B cell (primary cell): ENCODE measurements at regions not wholly inside any gene's neighbourhood (a gene's known extent, or its start where the extent isn't known, plus 50 kb on each side); places are given as distances from the start of the nearest gene placed in this dataset.

Experiments used
- ATAC-seq: fragments of 200-7000 bp; cut with Tn5 transposase; one replicate; pipeline ENCODE4 v1.10.0; 2021; ENCODE audit warnings: low read depth, mild to moderate bottlenecking, moderate number of reproducible peaks, moderate library complexity
- CTCF ChIA-PET: fragments of 350-600 bp; sonication (Branson Sonifier 250); formaldehyde crosslinking; loops from one replicate; lab custom pipeline; 2021; ENCODE audit warnings: antibody characterized with exemption, inconsistent platforms; lab: Charles Lee
- POLR2A ChIA-PET: fragments of 350-600 bp; sonication (Branson Sonifier 250); formaldehyde crosslinking; loops from one replicate; lab custom pipeline; 2021; ENCODE audit warnings: antibody characterized with exemption; lab: Charles Lee
- DNase-seq: peaks from one replicate; pipeline ENCODE4 v3.0.0; 2013
- H2AFZ ChIP-seq: 2 replicates; pipeline ENCODE4 v1.6.1; 2012; ENCODE audit warnings: mild to moderate bottlenecking, low read depth, low read length; ENCODE audit not compliant: insufficient read depth, poor library complexity, severe bottlenecking
- H3K27ac ChIP-seq, 2 donors: 1 replicate in 1 of 2; 2 replicates in 1 of 2; pipeline ENCODE4 v1.5.1; 2012 to 2013; ENCODE audit warnings: low read length in 2 of 2, mild to moderate bottlenecking in 2 of 2, moderate library complexity in 1 of 2
- H3K27me3 ChIP-seq, 4 experiments: fragments of 200-600 bp in 1 of 4; sonication (generic) in 1 of 4; replicated peaks in 1 of 4; 1 replicate in 2 of 4; 2 replicates in 2 of 4; pipeline versions ENCODE4 v1.6.1 to v1.7.0; 2013 to 2016; ENCODE audit warnings: low read length in 3 of 4, mild to moderate bottlenecking in 2 of 4, mixed read lengths in 1 of 4, moderate library complexity in 1 of 4; ENCODE audit not compliant: insufficient read depth in 4 of 4, control insufficient read depth in 3 of 4; ENCODE audit errors: control extremely low read depth in 1 of 4
- H3K36me3 ChIP-seq, 2 experiments: replicated peaks in 1 of 2; 1 replicate in 1 of 2; 2 replicates in 1 of 2; pipeline versions ENCODE4 v1.6.1 to v1.7.1; 2013; ENCODE audit warnings: low read length in 1 of 2; ENCODE audit not compliant: insufficient read depth in 2 of 2, control insufficient read depth in 1 of 2; ENCODE audit errors: control extremely low read depth in 1 of 2, extremely low read depth in 1 of 2
- H3K4me1 ChIP-seq, 2 donors: fragments of 200-600 bp in 1 of 2; sonication (generic) in 1 of 2; 1 replicate in 1 of 2; 2 replicates in 1 of 2; pipeline versions ENCODE4 v1.5.1 to v1.6.1; 2013 to 2017; ENCODE audit warnings: low read length in 2 of 2; ENCODE audit not compliant: control insufficient read depth in 2 of 2, insufficient read depth in 2 of 2
- H3K4me2 ChIP-seq: replicated peaks from 2 replicates; pipeline ENCODE3; 2012; ENCODE audit warnings: mild to moderate bottlenecking, low read depth, low read length; ENCODE audit not compliant: poor library complexity, severe bottlenecking
- H3K4me3 ChIP-seq, 5 experiments: fragments of 200-600 bp in 1 of 5; sonication (generic) in 1 of 5; 1 replicate in 3 of 5; 2 replicates in 2 of 5; pipeline versions ENCODE4 v1.5.1 to v1.7.0; 2011 to 2016; ENCODE audit warnings: low read length in 4 of 5, mild to moderate bottlenecking in 4 of 5, low read depth in 2 of 5, control low read depth in 1 of 5, moderate library complexity in 1 of 5; ENCODE audit not compliant: insufficient read depth in 1 of 5; ENCODE audit errors: control extremely low read depth in 1 of 5, extremely low read depth in 1 of 5
- H3K79me2 ChIP-seq: fragments of 200-600 bp; sonication (generic); one replicate; pipeline ENCODE4 v1.6.0; 2016; ENCODE audit warnings: low read length; ENCODE audit not compliant: control insufficient read depth, insufficient read depth
- H3K9ac ChIP-seq: fragments of 200-600 bp; sonication (generic); 2 replicates; pipeline ENCODE4 v1.6.1; 2017; ENCODE audit warnings: mild to moderate bottlenecking, low read length, moderate library complexity
- H3K9me3 ChIP-seq, 3 donors: one replicate each; pipeline versions ENCODE4 v1.6.1 to v1.7.1; 2013; ENCODE audit warnings: low read length in 2 of 3; ENCODE audit not compliant: control insufficient read depth in 2 of 3, insufficient read depth in 1 of 3; ENCODE audit errors: control extremely low read depth in 1 of 3
- H4K20me1 ChIP-seq: 2 replicates; pipeline ENCODE4 v1.6.0; 2012; ENCODE audit warnings: mild to moderate bottlenecking, low read length; ENCODE audit not compliant: insufficient read depth, control insufficient read depth, poor library complexity, severe bottlenecking
- H3K27ac Mint-ChIP-seq: one replicate; pipeline ENCODE4 v1.8.0; 2021; ENCODE audit warnings: mixed read lengths
- H3K27me3 Mint-ChIP-seq: one replicate; pipeline ENCODE4 v1.8.0; 2021; ENCODE audit warnings: mixed read lengths
- H3K4me1 Mint-ChIP-seq: one replicate; pipeline ENCODE4 v1.8.0; 2021; ENCODE audit warnings: mixed read lengths
- H3K4me3 Mint-ChIP-seq: one replicate; pipeline ENCODE4 v1.8.0; 2021; ENCODE audit warnings: mixed read lengths
- H3K9me3 Mint-ChIP-seq: one replicate; pipeline ENCODE4 v1.8.0; 2022; ENCODE audit warnings: mixed read lengths; ENCODE audit not compliant: insufficient read depth
- EZH2 ChIP-seq: IDR thresholded peaks from 2 replicates; pipeline ENCODE4 v1.6.1; 2012; ENCODE audit warnings: borderline replicate concordance, low read depth, mild to moderate bottlenecking, moderate library complexity, low read length; ENCODE audit not compliant: insufficient read depth, poor library complexity, severe bottlenecking
- WGBS: methylation state at CpG from one replicate; pipeline ENCODE4 v1.1.5; 2013; ENCODE audit warnings: missing lambda C conversion rate; ENCODE audit not compliant: insufficient coverage; 5-methylcytosine and 5-hydroxymethylcytosine counted together
- intact Hi-C: fragments of 100-400 bp; cut with micrococcal nuclease; formaldehyde crosslinking; loops from one replicate; pipeline ENCODE4 v1.10.0; 2022
- TF ChIP-seq, protein P1 (sequence below): fragments of 200-600 bp; IDR thresholded peaks from one replicate; pipeline ENCODE4 v1.8.0; 2022; ENCODE audit warnings: antibody characterized with exemption, mild to moderate bottlenecking

DNA sequence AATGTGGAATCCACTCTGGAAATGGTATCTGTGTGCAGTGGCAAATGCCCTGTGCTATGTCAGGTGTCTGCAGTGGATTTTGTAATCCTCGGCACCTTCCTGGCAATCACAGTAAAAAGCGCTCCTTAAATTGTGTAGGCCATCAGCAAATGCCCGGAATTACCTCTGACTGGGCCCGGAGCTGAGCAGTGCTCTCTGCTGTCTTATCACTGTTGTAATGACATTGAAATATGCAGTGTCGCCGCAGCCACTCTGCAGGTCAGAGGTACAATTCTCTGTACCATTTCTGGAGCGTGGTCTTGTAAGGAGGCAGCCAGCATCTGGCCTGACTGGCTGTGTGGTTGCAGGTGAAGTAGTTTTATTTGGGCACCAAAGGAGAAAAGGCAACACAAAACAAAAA, 416.4 kb upstream of the MKI67 start:
- H3K9me3 ChIP-seq: peaks cover 0 to 5% (median 0%) of the 10 kb centered on the region in 3 donors
- no peak overlapping the region for H3K9ac ChIP-seq
- H3K4me1 Mint-ChIP-seq: no peaks in the 10 kb centered on the region
- H3K4me2 ChIP-seq: no peak overlapping the region
- H3K27ac Mint-ChIP-seq: no peak overlapping the region
- no peaks in the 10 kb centered on the region for H3K9me3 Mint-ChIP-seq
- ChIA-PET CTCF (no interaction called here), POLR2A (no interaction called here)
- no peaks in the 10 kb centered on the region for H3K36me3 ChIP-seq
- H3K4me3 Mint-ChIP-seq: no peak overlapping the region
- TF ChIP-seq, protein P1, sequence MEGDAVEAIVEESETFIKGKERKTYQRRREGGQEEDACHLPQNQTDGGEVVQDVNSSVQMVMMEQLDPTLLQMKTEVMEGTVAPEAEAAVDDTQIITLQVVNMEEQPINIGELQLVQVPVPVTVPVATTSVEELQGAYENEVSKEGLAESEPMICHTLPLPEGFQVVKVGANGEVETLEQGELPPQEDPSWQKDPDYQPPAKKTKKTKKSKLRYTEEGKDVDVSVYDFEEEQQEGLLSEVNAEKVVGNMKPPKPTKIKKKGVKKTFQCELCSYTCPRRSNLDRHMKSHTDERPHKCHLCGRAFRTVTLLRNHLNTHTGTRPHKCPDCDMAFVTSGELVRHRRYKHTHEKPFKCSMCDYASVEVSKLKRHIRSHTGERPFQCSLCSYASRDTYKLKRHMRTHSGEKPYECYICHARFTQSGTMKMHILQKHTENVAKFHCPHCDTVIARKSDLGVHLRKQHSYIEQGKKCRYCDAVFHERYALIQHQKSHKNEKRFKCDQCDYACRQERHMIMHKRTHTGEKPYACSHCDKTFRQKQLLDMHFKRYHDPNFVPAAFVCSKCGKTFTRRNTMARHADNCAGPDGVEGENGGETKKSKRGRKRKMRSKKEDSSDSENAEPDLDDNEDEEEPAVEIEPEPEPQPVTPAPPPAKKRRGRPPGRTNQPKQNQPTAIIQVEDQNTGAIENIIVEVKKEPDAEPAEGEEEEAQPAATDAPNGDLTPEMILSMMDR: no peak
- no peak for TF ChIP-seq EZH2
- H4K20me1 ChIP-seq: no peaks in the 10 kb centered on the region
- H3K27ac ChIP-seq: no peak overlapping the region
- peaks cover 30% of the 10 kb centered on the region for H3K27me3 Mint-ChIP-seq
- peaks cover 0 to 26% (median 5%) of the 10 kb centered on the region in 4 experiments for H3K27me3 ChIP-seq
- WGBS: 91% methylated on average over 7 of the region's 7 CpGs
- H2AFZ ChIP-seq: no peak overlapping the region
- ATAC-seq (no peak), DNase-seq (no peak)
- no peaks in the 10 kb centered on the region for H3K4me1 ChIP-seq
- H3K4me3 ChIP-seq: no peak overlapping the region
- intact Hi-C loops: no loop called here
- no peaks in the 10 kb centered on the region for H3K79me2 ChIP-seq

DNA sequence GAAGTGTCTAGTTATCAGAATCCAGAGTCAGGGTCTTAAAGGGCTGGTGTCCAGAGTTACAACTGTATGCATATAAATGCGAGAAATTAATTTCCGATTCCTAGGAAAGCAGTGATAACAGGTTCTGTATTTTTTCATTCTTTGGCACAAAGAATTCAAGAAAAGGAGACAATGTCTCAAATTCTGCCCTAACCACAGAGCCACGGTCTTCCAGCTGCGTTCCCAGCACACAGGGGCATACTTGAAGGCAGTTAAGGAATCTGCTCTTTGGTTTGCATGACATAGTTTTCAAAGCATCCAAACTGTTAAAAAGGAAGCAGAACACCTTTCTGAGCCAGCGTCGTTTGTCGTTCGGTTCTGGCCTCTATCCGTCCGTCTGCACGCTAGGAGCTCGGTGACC, 416.9 kb upstream of the MKI67 start:
- H2AFZ ChIP-seq: no peak overlapping the region
- H3K4me1 ChIP-seq: no peaks in the 10 kb centered on the region
- DNase-seq: no peak
- H3K27me3 ChIP-seq: peaks cover 0 to 26% (median 5%) of the 10 kb centered on the region in 4 experiments
- TF ChIP-seq, protein P1: no peak
- no peak for TF ChIP-seq EZH2
- H3K9me3 ChIP-seq: peaks cover 0 to 5% (median 0%) of the 10 kb centered on the region in 3 donors
- no peak for ATAC-seq
- Mint-ChIP-seq H3K27me3 (peaks cover 25% of the 10 kb centered on the region), H3K9me3 (no peaks in the 10 kb centered on the region), H3K4me1 (no peaks in the 10 kb centered on the region), H3K27ac (no peak overlapping the region), H3K4me3 (no peak overlapping the region)
- no peak overlapping the region for H3K9ac ChIP-seq
- 96% methylated on average over 12 of the region's 12 CpGs for WGBS
- H3K27ac ChIP-seq: no peak overlapping the region
- no peaks in the 10 kb centered on the region for H3K79me2 ChIP-seq
- no peak overlapping the region for H3K4me2 ChIP-seq
- H3K4me3 ChIP-seq: no peak overlapping the region
- CTCF ChIA-PET: no interaction called here
- no peaks in the 10 kb centered on the region for H4K20me1 ChIP-seq
- H3K36me3 ChIP-seq: no peaks in the 10 kb centered on the region
- intact Hi-C loops: no loop called here
- POLR2A ChIA-PET: no interaction called here
